ENCODE measurements at regions not wholly inside any gene's neighbourhood (a gene's known extent, or its start where the extent isn't known, plus 50 kb on each side); places are given as distances from the start of the nearest gene placed in this dataset.

GRCh38 chr2:238793306-238793705, 54.6 kb upstream of the TWIST2 start:
- Histone ChIP-seq H4K20me1 (ENCODE audit: insufficient read depth, low read length) (no peaks in the 10 kb centered on the region), H3K27me3 (ENCODE audit: control insufficient read depth in 2 of 2, insufficient read depth in 2 of 2, low read length in 2 of 2) (no peaks in the 10 kb centered on the region), H3K4me1 (ENCODE audit: control insufficient read depth in 1 of 2, insufficient read depth in 2 of 2, low read length in 2 of 2) (no peaks in the 10 kb centered on the region), H3K27ac (ENCODE audit: low read depth in 1 of 2, low read length in 2 of 2) (no peak overlapping the region), H3K79me2 (ENCODE audit: insufficient read depth, low read length) (no peaks in the 10 kb centered on the region), H3K4me3 (replicated peaks in 1 of 3; ENCODE audit: low read depth in 2 of 3, low read length in 3 of 3) (no peak overlapping the region), H3K9me3 (replicated peaks in 1 of 2; ENCODE audit: control insufficient read depth in 1 of 2, insufficient read depth in 1 of 2, low read length in 2 of 2) (peaks cover 6 to 18% of the 10 kb centered on the region in 2 donors), H2AFZ (ENCODE audit: insufficient read depth, low read depth, low read length, poor library complexity, severe bottlenecking) (no peak overlapping the region), H3K4me2 (replicated peaks; ENCODE audit: extremely low read depth, low read length, poor library complexity, severe bottlenecking) (no peak overlapping the region), H3K36me3 (replicated peaks in 1 of 2; ENCODE audit: control insufficient read depth in 1 of 2, insufficient read depth in 2 of 2, low read length in 2 of 2) (no peaks in the 10 kb centered on the region), H3K9ac (ENCODE audit: insufficient read depth, low read length, poor library complexity, severe bottlenecking) (no peak overlapping the region)
- no peak for TF ChIP-seq CTCF (IDR thresholded peaks at IDR 0.05)
- 86% methylated on average over 1 of the region's 5 CpGs for WGBS (ENCODE audit: insufficient coverage)
- no peak overlapping the region for H3K27ac Mint-ChIP-seq
- H3K4me1 Mint-ChIP-seq, result no peaks in the 10 kb centered on the region
- H3K27me3 Mint-ChIP-seq (ENCODE audit: low read depth in 3 of 3), result peaks cover 4 to 16% (median 5%) of the 10 kb centered on the region in 3 donors
- H3K9me3 Mint-ChIP-seq, result peaks cover 3 to 16% (median 5%) of the 10 kb centered on the region in 7 donors
- intact Hi-C loops (cut with micrococcal nuclease), result no loop called here
- DNase-seq, result no peak
- H3K36me3 Mint-ChIP-seq, result no peaks in the 10 kb centered on the region
- H3K4me3 Mint-ChIP-seq, result no peak overlapping the region

- H3K9ac ChIP-seq (ENCODE audit: insufficient read depth, low read length, poor library complexity, severe bottlenecking), result no peak overlapping the region
- Mint-ChIP-seq H3K27ac (peak overlapping the region in 1 of 7 donors; percentile 76), H3K9me3 (peaks cover 3 to 16% (median 5%) of the 10 kb centered on the region in 7 donors), H3K27me3 (ENCODE audit: low read depth in 3 of 3) (peaks cover 4 to 16% (median 5%) of the 10 kb centered on the region in 3 donors), H3K36me3 (no peaks in the 10 kb centered on the region), H3K4me3 (no peak overlapping the region), H3K4me1 (no peaks in the 10 kb centered on the region)
- DNase-seq, result no peak
- intact Hi-C loops (cut with micrococcal nuclease), result no loop called here
- WGBS (ENCODE audit: insufficient coverage), result no CpG with 5 or more reads among the region's 9 CpGs
- H3K79me2 ChIP-seq (ENCODE audit: insufficient read depth, low read length), result no peaks in the 10 kb centered on the region
- peaks cover 6 to 18% of the 10 kb centered on the region in 2 donors for H3K9me3 ChIP-seq (replicated peaks in 1 of 2; ENCODE audit: control insufficient read depth in 1 of 2, insufficient read depth in 1 of 2, low read length in 2 of 2)
- no peak overlapping the region for H3K4me2 ChIP-seq (replicated peaks; ENCODE audit: extremely low read depth, low read length, poor library complexity, severe bottlenecking)
- H3K4me1 ChIP-seq (ENCODE audit: control insufficient read depth in 1 of 2, insufficient read depth in 2 of 2, low read length in 2 of 2), result no peaks in the 10 kb centered on the region
- H3K36me3 ChIP-seq (replicated peaks in 1 of 2; ENCODE audit: control insufficient read depth in 1 of 2, insufficient read depth in 2 of 2, low read length in 2 of 2), result no peaks in the 10 kb centered on the region
- TF ChIP-seq CTCF (IDR thresholded peaks at IDR 0.05), result no peak
- no peaks in the 10 kb centered on the region for H4K20me1 ChIP-seq (ENCODE audit: insufficient read depth, low read length)
- no peaks in the 10 kb centered on the region for H3K27me3 ChIP-seq (ENCODE audit: control insufficient read depth in 2 of 2, insufficient read depth in 2 of 2, low read length in 2 of 2)
- no peak overlapping the region for H2AFZ ChIP-seq (ENCODE audit: insufficient read depth, low read depth, low read length, poor library complexity, severe bottlenecking)
- no peak overlapping the region for H3K27ac ChIP-seq (ENCODE audit: low read depth in 1 of 2, low read length in 2 of 2)
- H3K4me3 ChIP-seq (replicated peaks in 1 of 3; ENCODE audit: low read depth in 2 of 3, low read length in 3 of 3), result no peak overlapping the region
Observed at GRCh38 chr2:238793801-238794449, 54.0 kb upstream of the TWIST2 start.

Measured in CD14-positive monocyte (primary cell).